ENCODE measurements at regions not wholly inside any gene's neighbourhood (a gene's known extent, or its start where the extent isn't known, plus 50 kb on each side); places are given as distances from the start of the nearest gene placed in this dataset.
"Not testable (repeated sequence)": the region's sequence is repeated elsewhere in the genome, so short reads cannot be mapped to it uniquely, and the experiment has no call there.

DNA sequence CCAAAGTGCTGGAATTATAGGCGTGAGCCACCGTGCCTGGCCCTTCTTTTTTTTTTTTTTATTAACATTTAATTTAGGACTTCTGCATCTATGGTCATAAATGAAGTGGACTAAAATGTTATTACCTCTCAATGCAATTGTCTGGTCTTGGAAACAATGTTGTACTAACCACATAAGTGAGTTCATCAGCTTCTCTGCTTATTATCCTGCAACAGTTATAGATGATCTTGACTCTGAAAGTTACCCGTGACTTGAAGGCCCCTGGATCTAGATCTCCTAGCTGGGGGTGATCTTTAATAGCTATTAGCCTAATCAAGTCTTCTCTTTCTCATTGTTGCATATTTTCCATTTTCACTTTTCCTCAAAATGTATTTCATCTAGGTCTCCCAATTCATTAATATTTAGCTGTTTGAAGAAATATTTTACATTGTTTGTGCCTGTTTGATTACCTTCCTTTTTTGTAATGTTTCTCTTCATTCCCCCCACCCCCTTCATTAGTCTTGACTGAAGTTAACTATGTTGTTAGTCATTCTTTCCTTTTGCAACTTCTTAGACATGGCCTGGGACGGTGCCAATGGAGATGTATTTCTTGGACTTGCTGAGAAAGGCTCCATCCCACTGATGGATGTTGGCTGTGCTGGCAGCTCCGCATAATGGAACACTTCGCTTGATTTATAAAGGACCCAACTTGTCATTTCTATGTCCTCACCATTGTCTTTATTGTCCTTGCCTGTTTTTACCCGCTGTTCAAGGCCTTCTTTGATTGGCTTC, 141.6 kb upstream of the RIOK3 start:
- DNase-seq, result no peak

DNA sequence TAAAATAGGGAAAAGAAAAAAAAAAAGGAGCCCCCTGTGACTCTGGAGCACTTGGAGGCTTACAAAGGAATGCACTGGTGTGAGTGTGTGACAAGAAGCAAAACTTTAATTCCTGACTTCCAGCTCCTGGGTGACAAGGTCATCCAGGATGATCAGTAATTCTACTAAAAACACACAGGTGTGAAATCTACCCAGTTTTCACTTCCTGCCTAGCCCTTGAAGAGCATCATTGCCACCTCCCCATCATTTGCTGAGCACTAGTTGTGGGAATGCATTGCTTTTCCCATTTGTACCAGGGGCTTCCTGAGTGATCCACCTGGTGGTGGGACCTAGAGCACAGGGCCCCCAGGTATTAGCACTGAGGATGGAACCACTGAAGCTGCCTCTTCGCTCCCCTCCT, 139.7 kb upstream of the RIOK3 start:
- no peak for DNase-seq

DNA sequence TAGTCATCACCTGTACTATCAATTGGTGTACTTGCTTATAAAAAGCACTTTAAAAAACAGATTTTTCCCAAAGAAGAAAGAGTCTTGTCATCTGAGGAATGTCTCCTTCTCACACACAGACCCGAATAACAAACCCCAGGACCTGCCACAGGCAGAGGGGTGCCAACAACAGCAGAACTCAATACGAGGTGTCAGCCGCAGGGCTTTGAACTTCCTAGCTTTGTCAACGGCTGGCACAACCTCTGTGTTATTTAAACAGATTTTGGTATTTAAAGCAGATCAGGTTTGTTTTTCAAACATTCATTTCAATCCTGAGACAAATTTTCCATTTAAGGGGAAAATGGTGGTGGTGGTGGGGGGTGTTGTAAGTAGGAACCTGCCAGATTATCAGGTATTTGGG, 138.4 kb upstream of the RIOK3 start:
- DNase-seq, result no peak

DNA sequence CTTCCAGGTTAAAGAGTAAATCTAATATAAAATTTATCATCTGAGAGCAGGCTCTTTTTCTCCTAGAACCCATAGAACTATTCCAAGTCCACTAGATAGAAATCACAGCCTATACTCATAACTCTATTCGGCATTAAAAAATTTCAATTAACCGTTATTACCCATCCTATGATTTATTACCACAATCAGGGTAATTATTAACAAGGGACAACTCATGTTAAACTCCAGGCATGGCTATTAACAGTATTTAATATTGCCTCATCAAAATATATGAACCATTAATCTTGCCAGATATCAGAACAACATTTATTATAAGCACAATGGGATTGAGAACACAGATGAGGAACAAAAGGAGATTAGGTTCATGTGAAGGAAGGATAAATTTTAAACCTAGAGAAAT, 136.8 kb upstream of the RIOK3 start:
- DNase-seq, result no peak

DNA sequence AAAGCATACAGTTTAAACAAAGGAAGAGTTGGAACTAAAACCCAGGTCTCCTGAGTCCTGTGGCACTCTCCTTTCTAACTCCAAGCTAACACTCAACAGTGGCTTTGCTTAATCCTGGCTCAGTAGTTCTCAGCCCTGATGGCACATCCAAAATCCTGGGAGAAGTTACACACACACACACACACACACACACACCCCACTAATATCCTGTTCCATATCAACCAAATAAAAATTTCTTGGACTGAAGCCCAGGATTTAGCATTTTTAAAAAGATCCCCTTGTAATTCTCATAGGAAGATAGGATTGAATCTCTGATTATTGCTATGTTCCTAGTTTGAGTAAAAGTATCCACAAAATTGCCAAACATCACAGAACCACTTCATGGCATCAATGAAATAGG, 136.1 kb upstream of the RIOK3 start:
- DNase-seq, result no peak

DNA sequence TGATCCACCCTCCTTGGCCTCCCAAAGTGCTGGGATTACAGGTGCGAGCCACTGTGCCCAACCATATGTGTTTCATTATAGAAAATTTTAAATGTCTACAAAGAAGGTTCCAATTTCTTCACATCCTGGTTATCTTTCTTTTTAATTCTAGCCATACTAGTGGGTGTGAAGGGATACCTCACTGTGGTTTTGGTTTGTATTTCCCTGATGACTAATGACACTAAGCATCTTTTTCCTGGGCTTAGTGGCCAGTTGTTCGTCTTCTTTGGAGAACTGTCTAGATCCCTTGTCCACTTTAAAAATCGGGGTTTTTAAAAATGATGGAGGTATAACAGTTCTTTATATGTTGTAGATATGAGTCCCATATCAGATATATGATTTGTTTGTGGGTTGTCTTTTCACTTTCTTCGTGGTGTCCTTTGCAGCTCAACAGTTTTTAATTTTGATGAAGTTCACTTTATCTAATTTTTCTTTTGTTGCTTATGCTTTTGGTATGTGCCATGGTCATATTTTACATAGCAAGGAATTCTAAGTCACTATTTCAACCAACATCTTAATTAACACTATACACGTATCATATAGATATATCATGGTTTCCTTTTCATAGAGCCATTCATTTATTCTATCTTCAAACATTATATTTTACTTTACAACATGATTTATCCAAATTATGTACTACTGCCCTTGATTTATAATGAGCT, 135.0 kb upstream of the RIOK3 start:
- DNase-seq, result no peak

DNA sequence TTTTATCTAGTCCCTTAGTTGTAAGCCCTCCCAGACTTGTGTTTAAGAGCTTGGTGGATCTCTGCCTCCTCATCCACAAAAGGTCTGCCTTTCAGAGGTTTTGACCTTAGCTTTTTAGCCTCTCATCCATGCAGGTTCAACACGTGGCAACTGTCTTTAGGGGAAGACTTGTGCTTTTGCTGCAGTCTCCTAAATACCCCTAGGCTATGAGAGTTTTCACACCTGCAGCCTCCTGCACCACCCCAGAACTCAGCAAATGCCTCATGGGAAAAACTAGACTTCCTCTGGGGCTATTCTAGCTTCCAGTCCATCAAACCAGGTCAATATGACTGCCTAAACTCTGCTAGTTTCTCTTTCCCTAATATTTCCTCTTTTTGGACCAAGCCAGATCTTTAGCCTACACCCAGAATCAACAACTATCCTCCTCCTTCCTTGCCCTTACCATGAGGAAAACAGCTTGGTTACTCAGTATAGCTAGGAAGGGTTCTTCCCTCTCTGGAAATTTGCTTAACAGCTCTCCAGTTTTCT, 132.3 kb upstream of the RIOK3 start:
- DNase-seq, result no peak

DNA sequence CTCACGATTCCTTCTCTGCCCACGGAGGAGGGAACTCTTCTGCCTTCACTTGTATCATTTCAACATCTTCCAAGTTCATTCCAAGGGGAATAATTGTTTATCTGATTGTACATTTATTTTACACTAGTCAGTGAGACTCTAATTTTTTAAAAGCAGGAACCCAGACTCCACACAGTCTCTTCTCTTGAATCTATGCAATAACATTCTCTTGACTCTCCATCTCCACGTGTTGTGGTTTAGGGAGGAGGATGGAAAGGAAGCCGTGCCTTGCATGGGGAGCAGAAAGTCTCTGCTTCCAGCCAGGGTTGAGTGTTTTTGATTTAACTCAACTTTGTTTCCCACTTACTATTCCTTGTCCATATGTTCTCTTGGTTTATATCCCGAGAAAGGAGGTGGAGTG, 131.1 kb upstream of the RIOK3 start:
- DNase-seq, result no peak

DNA sequence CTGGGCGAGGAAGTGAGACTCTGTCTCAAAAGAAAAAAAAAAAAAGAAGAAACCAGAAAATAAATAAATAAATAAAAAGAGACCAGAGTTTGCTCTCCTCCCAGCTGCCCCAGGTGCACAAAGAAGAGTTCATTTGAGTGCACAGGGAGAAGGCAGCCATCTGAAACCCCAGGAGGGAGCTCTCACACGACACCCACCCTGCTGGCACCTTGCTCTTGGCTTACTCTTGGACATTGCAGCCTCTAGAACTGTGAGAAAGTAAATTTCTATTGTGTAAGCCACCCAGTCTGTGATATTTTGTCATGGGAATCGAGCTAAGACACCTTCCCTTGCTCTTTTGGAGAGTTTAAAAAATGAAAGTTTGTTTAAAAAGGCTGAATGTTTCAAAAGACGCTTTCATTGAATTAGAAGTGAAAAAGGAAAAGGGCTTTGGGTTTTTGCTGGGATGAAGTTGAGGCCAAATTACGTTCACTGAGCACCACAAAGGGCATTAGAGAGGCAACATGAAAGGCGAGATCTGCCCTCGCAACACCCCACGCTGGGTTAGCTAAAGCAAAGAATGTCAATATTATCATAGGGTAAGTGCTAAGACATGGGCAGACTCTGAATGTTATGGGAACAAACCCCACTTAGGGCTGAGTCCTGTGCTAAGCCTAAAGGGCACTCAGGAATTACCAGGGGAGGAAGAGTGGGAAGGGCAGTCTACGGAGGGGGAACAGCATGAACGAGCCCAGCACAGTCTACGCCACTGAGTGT, 128.9 kb upstream of the RIOK3 start:
- no peak for DNase-seq

DNA sequence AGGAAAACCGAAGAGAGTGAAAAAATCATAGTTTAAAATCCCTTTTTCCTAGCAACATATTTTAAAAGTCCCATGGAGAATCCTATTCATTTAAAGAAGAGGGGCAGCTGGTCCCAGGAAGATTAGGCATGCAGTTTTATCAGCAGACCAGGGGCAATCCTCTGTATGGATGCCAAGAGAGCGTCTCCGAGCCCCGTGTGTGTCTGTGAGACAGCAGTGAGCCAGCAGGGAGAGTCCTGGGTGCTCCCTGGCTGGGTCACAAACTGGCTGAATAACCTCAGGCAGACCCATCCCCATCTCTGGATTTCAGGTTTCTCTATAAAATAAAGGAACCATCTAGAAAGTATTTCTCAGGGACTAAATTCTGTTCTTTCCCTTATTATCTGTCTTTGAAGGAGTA, 128.2 kb upstream of the RIOK3 start:
- DNase-seq, result no peak

DNA sequence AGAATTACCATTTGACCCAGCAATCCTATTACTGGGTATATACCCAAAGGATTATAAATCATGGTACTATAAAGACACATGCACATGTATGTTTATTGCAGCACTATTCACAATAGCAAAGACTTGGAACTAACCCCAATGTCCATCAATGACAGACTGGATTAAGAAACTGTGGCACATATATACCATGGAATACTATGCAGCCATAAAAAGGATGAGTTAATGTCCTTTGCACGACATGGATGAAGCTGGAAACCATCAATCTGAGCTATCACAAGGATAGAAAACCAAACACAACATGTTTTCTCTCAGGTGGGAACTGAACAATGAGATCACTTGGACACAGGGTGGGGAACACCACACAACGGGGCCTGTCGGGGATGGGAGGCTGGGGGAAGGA, 123.4 kb upstream of the RIOK3 start:
- DNase-seq, result not testable (repeated sequence)

DNA sequence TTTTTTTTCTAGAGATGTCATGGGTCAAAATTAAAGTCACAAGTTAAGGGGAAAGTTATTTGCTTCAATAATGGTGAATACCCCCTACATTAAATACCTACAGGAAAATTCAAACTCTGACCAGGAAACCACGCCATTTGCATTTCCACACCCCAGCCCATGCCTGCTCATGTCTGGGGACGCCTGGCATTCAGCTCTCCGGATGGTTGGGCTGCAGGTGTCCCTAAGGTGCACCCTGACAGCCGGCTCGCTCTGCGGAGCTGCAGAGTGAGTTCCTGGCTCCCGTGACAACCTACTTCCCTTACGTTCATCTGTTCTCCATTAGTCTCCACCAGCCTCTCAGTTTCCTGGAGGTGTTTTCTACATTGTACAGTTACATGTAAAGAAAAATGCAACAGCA, 122.7 kb upstream of the RIOK3 start:
- DNase-seq, result no peak

DNA sequence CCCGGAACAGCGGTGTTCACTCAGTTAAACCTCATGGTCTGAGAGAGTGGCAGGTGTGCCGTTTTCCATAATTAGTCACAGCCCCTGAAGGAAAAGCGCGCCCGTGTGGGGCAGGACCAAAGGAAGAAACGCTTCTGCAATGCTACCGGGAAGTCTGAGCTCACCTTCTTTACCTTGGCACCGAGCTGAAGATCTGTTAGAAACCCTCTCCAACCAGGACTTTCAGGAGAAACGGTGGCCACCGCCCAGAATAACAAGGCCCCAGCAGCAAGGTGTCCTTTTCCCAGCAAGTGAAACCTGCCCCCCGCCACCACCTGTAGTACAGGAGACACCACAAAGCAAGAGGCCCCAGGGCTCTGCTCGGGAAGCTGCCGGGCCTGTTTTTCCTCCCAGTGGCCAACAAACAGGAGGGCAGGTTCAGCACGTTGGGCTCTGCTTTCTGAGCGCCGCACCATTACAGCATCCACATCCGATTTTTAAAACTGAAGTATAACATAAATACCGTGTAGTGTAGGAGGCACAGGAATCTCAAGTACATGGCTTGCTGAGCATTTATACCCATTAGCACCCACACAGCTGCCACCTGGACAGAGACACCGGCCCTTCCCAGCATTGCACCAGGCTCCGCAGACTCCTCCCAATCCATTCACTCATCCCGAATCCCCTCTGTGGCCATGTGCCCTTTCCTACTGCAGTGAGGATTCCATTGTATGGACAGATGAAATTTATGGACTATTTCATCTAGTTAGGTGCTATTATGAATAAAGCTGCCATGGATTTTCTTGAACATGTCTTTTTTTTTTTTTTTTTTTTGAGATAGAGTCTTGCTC, 121.8 kb upstream of the RIOK3 start:
- peak; percentile 22 for DNase-seq

DNA sequence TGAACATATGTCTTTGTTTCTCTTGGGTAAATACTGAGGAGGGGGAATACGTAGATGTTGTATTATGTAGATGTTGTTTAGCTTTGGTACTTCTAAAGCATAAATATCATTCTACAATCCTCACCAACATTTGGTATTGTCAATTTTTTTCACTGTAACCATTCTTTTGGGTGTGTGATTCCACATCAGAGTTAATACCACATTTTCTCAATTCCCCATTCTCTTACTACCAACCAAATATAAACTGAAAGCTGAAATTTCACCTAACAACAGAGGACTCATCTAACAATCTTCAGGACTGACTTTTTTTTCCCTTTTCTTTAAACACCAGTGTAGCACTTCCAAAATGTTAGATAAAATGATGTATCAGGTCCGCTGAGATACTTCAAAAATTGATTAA, 120.7 kb upstream of the RIOK3 start:
- DNase-seq, result no peak

DNA sequence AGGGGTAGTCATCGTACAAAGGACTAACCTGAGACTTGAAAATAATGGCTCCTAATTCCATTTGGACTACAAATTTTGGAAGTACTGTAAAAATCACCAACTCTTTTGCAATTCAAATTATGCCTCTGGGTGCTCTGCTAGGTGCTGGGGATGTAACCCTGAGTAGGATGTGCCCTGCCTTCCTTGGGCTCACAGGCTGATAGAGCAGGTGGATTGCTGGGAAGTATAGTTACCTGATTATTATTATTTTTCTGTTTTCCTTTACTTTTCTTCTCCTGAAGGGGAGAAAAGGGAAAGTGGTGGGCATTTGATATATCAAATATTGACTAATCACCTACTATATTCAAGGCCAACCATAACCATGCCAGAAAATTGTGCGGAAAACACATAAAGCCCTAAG, 119.3 kb upstream of the RIOK3 start:
- no peak for DNase-seq

DNA sequence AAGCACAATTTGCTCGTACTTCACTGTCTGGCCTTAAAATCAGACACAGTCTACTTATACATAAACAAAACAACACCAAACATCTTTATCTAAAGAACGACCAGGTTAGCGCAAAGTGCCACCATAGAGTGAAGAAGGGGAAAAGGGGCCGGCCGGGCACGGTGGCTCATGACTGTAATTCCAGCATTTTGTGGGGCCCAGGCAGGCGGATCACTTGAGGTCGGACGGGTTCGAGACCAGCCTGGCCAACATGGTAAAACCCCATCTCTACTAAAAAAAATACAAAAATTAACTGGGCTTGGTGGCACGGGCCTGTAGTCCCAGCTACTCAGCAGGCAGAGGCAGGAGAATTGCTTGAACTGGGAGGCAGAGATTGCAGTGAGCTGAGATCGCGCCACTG, 118.5 kb upstream of the RIOK3 start:
- DNase-seq, result no peak

DNA sequence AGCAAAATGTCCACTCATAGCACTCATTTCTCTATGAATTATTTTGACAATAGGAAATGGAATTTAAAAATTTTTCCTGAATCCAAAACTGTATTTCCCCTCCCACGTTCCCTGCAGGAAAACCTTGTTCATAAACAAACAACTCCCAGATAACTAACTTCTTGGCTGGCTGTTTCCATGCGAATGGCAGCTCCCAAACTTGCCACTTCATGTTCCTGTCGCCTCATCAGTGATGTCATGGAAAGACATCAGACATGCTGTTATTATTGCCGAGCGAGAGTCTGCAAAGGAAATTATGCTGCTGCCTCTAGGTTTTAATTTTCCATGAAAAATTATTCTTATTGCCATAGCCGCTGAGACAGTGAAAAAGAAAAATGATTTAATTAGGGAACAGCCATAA, 117.0 kb upstream of the RIOK3 start:
- DNase-seq, result no peak

DNA sequence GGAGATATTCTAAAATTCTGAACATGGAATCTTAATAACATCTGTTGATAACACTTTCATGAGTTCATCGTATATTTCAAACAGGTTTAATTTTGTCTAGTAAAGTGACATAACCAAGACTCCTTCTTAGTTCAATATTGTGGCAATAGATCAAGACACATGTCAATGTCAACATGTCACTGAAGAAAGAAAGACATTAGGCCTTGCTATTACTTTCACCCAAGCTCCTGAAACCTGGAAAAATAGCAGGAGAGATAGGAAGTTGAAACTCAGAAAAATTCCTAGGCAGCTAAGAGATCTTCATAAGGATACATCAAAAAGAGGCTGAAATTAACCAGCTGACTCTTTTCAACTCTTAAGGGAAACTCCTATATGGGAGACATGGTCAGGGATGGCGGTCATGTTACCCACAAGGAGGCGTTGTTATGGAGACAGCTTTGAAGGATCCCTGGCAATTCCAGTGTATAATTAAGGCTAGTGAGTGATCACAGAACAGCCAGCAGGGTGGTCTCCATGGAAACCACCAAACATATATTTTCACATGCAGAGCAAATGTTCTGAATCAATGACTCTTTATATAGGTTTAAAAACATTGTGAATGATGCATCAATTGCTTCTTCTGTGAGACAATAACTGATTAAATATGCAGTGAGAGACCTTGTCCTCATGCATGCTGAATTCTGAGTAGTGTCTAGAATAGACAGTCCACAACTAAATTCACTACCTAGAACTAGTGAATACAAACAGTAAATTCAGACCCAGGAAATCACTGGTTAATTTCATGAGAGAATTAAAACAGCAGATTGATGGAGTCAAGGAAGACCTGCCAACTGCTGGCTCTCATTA, 115.3 kb upstream of the RIOK3 start:
- peak; percentile 29 for DNase-seq

DNA sequence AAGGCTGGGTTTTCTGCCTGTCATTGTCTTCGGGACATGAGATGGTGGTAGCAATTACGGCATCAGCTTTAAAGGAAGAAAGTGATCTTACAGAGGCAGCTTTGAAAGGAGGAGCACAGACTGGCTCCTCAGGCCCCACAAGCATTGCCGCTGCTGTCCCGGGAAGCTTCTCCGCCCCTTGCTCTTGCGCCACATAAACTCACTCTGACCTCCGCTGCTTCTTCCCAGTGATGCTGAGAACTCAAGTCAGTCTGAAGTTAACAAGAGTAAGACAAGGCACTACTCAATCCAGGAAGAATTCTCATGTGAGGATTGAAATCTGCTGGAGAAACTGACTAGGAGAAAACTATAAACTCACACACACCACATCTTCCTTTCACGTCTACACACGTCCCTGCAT, 112.4 kb upstream of the RIOK3 start:
- no peak for DNase-seq

DNA sequence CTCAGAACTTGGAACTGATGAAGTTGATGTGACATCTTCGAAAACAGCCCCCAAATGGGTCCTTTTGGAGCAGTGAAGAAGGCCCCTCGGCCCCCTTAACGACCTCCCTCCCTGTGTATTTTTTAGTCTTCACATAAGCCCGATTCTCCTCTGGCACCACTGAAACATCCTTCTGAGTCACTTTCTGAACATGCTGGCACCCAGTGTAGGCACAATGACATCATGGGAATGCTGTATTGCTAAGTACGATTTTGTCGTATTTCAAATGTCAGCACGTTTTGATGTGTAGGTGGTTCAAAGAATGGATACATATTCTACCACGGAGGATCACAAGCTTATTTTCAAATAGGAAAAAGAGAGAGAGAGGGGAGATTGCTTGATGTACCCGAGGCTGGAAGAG, 111.7 kb upstream of the RIOK3 start:
- no peak for DNase-seq

DNA sequence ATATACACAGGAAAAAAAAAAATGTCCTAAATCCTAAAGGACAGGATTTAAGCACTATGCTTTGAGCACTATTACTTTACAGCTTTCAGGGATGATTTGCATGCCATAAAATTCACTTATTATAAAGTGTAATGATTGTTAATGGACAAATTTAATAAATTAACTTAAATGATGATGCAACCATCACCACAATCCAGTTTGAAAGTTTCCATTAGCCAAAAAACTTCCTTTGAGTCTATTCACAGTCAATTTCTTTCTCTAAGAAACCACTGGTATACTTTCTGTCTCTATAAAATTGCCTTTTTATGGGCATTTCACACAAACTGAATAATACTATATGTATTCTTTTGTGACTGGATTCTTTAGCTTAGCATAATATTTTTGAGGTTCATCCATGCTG, 111.1 kb upstream of the RIOK3 start:
- no peak for DNase-seq

DNA sequence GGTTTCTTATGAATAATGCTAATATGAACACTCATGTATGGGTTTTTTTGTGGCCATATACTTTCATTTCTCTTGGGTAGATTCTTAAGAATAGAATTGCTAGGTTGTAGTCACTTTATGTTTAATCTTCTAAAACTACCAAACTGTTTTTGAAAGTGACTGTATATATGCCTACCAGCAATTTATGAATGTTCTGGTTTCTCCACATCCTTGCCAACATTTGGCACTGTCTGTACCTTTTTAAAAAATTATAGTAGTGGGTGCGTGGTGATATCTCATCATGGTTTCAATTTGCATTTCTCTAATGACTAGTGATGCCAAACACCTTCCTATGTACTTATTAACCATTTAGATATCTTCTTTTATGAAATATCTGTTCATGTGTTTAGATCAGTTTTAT, 110.6 kb upstream of the RIOK3 start:
- DNase-seq, result no peak
